GM12878 (cell line): ENCODE measurements at regions not wholly inside any gene's neighbourhood (a gene's known extent, or its start where the extent isn't known, plus 50 kb on each side); places are given as distances from the start of the nearest gene placed in this dataset.

ENCODE experiments used
- CEBPB ChIP-seq, 2 experiments: fragments of 150-350 bp in 1 of 2; IDR thresholded peaks; 2 replicates each; pipeline ENCODE4 v1.6.1; 2012 to 2014; ENCODE audit warnings: low read depth in 2 of 2, low read length in 2 of 2, borderline replicate concordance in 1 of 2, inconsistent platforms in 1 of 2
- EP300 ChIP-seq, 2 experiments: fragments of 150-350 bp in 1 of 2; IDR thresholded peaks; 2 replicates each; pipeline ENCODE4 v1.6.1; 2011 to 2012; ENCODE audit warnings: low read depth in 2 of 2, low read length in 2 of 2, borderline replicate concordance in 1 of 2, improper control_type of control experiment in 1 of 2, inconsistent platforms in 1 of 2; ENCODE audit not compliant: control insufficient read depth in 1 of 2
- POLR2A ChIP-seq: IDR thresholded peaks from 2 replicates; pipeline ENCODE4 v1.6.1; 2011; ENCODE audit warnings: low read depth, mild to moderate bottlenecking, low read length
- POLR2AphosphoS5 ChIP-seq: IDR thresholded peaks from 2 replicates; pipeline ENCODE4 v1.6.1; 2011; ENCODE audit warnings: mild to moderate bottlenecking, low read length, inconsistent platforms
- ZNF274 ChIP-seq: IDR thresholded peaks from one replicate; pipeline ENCODE4 v1.8.0; 2011; ENCODE audit not compliant: insufficient read length, insufficient read depth
- TF ChIP-seq, protein P1 (sequence below), 3 experiments: IDR thresholded peaks in 2 of 3; conservative IDR thresholded peaks in 1 of 3; 2 replicates each; pipeline ENCODE4 v1.5.1; 2011; ENCODE audit warnings: low read depth in 3 of 3, low read length in 3 of 3, mild to moderate bottlenecking in 3 of 3, control low read depth in 2 of 3, moderate library complexity in 2 of 3, inconsistent platforms in 1 of 3, mixed read lengths in 1 of 3; ENCODE audit not compliant: control insufficient read depth in 2 of 3, insufficient read depth in 1 of 3; ENCODE audit errors: extremely low read depth in 1 of 3

DNA sequence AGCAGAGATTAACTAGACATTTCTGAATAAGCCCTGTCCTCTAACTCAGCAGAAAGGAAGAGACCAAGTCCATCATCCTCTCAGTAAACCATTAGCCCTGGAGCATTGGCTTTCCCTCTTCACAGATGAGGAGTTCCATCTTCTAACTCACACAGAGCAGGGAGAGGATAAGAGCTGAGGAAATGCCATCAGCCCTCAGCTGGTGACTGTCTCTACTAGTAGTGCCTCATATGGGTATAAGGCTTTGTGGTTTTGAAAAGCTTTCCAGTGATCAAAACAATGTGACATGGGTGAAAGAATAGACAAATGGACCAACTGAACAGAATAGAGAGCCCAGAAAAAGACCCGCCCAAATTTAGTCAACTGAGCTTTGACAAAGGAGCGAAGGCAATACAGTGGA is 197.2 kb upstream of the NUDT4 start:
- TF ChIP-seq ZNF274 (no peak), POLR2A (no peak), CEBPB (IDR thresholded peaks at IDR 0.05; ENCODE audit: borderline replicate concordance in 1 of 2, low read depth in 2 of 2, low read length in 2 of 2) (no peak), EP300 (IDR thresholded peaks at IDR 0.05; ENCODE audit: borderline replicate concordance in 1 of 2, control insufficient read depth in 1 of 2, low read depth in 2 of 2, low read length in 2 of 2) (no peak), POLR2AphosphoS5 (no peak)
- TF ChIP-seq, protein P1, sequence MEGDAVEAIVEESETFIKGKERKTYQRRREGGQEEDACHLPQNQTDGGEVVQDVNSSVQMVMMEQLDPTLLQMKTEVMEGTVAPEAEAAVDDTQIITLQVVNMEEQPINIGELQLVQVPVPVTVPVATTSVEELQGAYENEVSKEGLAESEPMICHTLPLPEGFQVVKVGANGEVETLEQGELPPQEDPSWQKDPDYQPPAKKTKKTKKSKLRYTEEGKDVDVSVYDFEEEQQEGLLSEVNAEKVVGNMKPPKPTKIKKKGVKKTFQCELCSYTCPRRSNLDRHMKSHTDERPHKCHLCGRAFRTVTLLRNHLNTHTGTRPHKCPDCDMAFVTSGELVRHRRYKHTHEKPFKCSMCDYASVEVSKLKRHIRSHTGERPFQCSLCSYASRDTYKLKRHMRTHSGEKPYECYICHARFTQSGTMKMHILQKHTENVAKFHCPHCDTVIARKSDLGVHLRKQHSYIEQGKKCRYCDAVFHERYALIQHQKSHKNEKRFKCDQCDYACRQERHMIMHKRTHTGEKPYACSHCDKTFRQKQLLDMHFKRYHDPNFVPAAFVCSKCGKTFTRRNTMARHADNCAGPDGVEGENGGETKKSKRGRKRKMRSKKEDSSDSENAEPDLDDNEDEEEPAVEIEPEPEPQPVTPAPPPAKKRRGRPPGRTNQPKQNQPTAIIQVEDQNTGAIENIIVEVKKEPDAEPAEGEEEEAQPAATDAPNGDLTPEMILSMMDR (IDR thresholded peaks at IDR 0.05 in 2 of 3, conservative IDR thresholded peaks at IDR 0.05 in 1 of 3; ENCODE audit: control insufficient read depth in 2 of 3, extremely low read depth in 1 of 3, insufficient read depth in 1 of 3, low read depth in 3 of 3, low read length in 3 of 3): no peak
